Fibroblast of mammary gland (primary cell): ENCODE measurements at regions not wholly inside any gene's neighbourhood (a gene's known extent, or its start where the extent isn't known, plus 50 kb on each side); places are given as distances from the start of the nearest gene placed in this dataset.

Experiments used
- DNase-seq: peaks from one replicate; pipeline ENCODE4 v3.0.0-alpha.2; 2010; ENCODE audit warnings: low read depth
- H3K4me3 ChIP-seq: 2 replicates; pipeline ENCODE4 v1.5.1; 2011; ENCODE audit warnings: low read depth, mild to moderate bottlenecking, low read length, moderate library complexity; ENCODE audit not compliant: control insufficient read depth
- TF ChIP-seq, protein P1 (sequence below): conservative IDR thresholded peaks from 2 replicates; pipeline ENCODE4 v1.5.1; 2011; ENCODE audit warnings: low read depth, low read length, inconsistent platforms; ENCODE audit not compliant: control insufficient read depth, insufficient read depth

GRCh38 chr3:137246491-137246890 lies 288.7 kb downstream of the IL20RB start:
- no peak for DNase-seq
- no peak overlapping the region for H3K4me3 ChIP-seq
- TF ChIP-seq, protein P1, sequence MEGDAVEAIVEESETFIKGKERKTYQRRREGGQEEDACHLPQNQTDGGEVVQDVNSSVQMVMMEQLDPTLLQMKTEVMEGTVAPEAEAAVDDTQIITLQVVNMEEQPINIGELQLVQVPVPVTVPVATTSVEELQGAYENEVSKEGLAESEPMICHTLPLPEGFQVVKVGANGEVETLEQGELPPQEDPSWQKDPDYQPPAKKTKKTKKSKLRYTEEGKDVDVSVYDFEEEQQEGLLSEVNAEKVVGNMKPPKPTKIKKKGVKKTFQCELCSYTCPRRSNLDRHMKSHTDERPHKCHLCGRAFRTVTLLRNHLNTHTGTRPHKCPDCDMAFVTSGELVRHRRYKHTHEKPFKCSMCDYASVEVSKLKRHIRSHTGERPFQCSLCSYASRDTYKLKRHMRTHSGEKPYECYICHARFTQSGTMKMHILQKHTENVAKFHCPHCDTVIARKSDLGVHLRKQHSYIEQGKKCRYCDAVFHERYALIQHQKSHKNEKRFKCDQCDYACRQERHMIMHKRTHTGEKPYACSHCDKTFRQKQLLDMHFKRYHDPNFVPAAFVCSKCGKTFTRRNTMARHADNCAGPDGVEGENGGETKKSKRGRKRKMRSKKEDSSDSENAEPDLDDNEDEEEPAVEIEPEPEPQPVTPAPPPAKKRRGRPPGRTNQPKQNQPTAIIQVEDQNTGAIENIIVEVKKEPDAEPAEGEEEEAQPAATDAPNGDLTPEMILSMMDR, result no peak

- no peak overlapping the region for H3K4me3 ChIP-seq
- DNase-seq, result no peak
- TF ChIP-seq, protein P1, result no peak
These were observed 291.6 kb downstream of the IL20RB start for GRCh38 chr3:137249311-137249940.

- no peak overlapping the region for H3K4me3 ChIP-seq
- TF ChIP-seq, protein P1, result no peak
- DNase-seq, result no peak
These were observed 301.3 kb downstream of the IL20RB start for GRCh38 chr3:137259089-137259488.

DNA sequence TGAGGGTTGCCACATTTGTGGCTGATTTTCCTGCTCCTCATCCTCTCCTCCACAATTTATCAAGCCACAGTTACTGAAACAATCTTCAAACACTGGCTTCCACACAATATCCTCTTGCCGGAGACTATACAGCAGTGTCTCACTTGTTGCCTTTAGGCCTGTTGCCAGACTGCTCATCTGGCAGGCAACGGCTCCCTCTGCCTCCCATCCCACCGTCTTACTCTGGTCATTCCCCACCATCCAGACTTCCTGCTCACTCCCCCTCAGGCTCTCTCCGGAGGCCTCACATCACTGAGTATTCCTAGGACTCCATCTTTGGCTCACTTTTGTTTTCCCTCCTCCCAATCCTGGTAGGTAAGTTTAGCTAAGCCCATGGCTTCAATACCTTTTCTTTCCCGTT lies 301.9 kb downstream of the IL20RB start:
- no peak for DNase-seq
- TF ChIP-seq, protein P1, result no peak
- H3K4me3 ChIP-seq, result no peak overlapping the region

DNA sequence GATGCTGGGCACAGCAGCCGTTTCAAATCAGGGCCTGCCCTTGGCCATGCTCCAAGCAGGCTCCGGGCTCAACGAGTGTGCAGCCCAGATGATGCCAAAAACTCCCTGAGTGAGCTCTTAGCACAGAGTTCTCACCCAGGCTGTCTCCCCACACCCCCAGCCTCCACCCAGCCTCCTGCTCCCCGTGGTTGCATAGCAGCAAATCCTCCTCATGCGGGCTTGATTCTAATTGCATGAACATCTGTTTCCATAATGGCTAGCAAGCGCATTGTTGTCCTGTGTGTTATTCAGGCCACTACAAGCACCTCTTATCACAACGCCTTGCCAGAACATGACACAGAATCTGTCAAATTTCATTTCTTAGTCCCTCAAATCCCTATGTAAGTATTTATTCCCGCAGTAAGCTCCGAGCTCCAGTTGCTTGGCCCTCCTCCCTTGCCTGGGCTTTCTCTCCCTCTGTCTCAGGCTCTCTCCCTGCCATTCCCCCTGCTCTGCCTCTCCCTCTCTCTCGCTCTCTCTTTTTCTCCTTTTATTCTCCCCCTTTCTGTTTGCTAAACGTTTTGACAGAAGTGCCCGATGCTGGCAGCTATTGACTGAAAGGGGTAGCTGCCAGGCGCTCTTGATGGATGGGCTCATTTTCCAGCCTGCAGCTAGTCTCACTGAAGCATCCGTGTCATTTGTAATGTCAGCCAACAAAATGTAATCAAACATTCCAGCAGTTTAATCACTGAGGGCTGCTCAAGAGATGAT lies 306.5 kb downstream of the IL20RB start:
- TF ChIP-seq, protein P1, result no peak
- no peak overlapping the region for H3K4me3 ChIP-seq
- no peak for DNase-seq

GRCh38 chr3:137264843-137265330 lies 307.1 kb downstream of the IL20RB start:
- no peak for DNase-seq
- TF ChIP-seq, protein P1, result no peak
- no peak overlapping the region for H3K4me3 ChIP-seq

DNA sequence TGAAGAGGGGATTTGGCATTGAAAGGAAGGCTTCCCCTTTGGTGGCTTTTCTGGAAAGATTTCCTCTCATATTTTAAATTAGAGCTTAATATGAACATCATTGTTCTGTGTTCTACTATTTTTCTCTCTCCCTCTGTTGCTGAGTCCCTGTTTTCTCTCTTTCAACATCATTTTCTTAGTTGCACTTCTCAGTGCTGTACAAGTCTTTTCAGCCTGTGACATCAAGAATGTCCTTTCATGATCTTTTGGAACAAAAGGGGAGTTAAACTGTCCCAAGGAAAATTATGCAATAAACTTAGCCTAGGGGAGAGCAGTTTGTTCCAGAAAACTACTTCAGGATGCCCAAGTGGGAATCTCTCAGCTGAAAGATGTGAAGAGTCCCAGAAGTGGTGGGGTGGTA lies 325.1 kb downstream of the IL20RB start:
- no peak overlapping the region for H3K4me3 ChIP-seq
- DNase-seq, result no peak
- TF ChIP-seq, protein P1, result no peak
